ENCODE measurements at regions not wholly inside any gene's neighbourhood (a gene's known extent, or its start where the extent isn't known, plus 50 kb on each side); places are given as distances from the start of the nearest gene placed in this dataset.

DNA sequence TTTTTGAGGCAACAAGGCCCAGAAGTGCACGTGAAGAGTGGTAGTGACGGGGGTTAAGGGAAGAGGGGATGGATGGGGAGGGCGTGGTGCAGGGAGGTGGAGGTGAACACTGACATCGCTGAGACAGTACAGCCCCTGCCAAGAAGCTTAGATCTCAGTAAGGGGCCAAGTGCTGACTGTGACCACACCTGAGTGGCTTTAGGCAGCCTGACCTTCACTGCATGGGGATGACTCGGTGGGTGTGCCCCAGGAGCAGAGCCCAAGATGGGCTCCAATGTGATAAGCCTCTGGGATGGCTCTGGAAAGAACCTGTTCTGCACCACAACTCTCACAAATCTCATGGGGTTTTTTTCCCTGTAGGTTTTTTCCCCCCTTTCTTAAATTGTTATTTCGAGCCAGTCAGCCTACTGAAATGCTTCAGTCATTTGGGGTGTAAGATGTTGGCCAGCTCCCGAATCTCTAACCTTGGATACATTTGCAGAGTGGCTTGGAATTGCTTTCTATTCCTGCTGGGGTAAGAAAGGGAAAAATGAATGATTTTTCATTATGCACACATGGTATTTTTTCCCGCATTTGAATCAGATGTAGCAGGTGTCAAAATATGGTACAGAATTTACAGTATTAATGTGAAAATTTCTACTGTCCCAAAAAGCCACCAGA, 165.0 kb downstream of the TM9SF2 start:
- DNase-seq (ENCODE audit: low read depth): no peak
- Histone ChIP-seq H3K4me1 (ENCODE audit: control insufficient read depth, insufficient read depth, low read length) (no peaks in the 10 kb centered on the region), H3K9me3 (ENCODE audit: control insufficient read depth, low read length) (no peaks in the 10 kb centered on the region)

DNA sequence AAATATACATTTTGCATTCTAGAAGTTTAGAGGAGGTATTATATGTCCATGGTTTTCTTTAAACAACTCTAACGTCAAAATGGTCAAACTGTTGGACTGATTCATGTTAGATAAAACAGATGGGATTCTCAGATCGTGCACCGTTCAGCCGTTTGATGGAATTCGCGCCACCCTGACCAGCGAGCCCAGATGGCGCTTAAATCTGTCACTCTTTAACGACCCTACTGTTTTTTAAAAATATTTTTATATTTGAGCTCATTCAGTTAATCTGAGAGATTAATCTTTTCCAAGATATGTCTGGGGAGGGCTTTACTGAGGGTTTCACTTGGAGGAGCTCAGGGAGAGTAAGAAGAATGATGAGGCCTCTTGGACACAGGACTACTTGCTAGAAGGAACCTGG, 164.4 kb downstream of the TM9SF2 start:
- H3K36me3 ChIP-seq (ENCODE audit: control insufficient read depth, insufficient read depth, low read length, severe bottlenecking): no peaks in the 10 kb centered on the region
- no peaks in the 10 kb centered on the region for H3K4me1 ChIP-seq (ENCODE audit: control insufficient read depth, insufficient read depth, low read length)
- no peaks in the 10 kb centered on the region for H3K9me3 ChIP-seq (ENCODE audit: control insufficient read depth, low read length)
- DNase-seq (ENCODE audit: low read depth): no peak
- no peak overlapping the region for H3K9ac ChIP-seq (ENCODE audit: low read length)
- no peaks in the 10 kb centered on the region for H3K27me3 ChIP-seq (replicated peaks; ENCODE audit: control insufficient read depth, insufficient read depth, low read length)
- no peak overlapping the region for H3K4me3 ChIP-seq (ENCODE audit: low read length)

More for the DNA sequence above, 165.0 kb downstream of the TM9SF2 start:
- Histone ChIP-seq H3K9ac (ENCODE audit: low read length) (no peak overlapping the region), H3K36me3 (ENCODE audit: control insufficient read depth, insufficient read depth, low read length, severe bottlenecking) (no peaks in the 10 kb centered on the region), H3K27me3 (replicated peaks; ENCODE audit: control insufficient read depth, insufficient read depth, low read length) (no peaks in the 10 kb centered on the region), H3K4me3 (ENCODE audit: low read length) (no peak overlapping the region)

DNA sequence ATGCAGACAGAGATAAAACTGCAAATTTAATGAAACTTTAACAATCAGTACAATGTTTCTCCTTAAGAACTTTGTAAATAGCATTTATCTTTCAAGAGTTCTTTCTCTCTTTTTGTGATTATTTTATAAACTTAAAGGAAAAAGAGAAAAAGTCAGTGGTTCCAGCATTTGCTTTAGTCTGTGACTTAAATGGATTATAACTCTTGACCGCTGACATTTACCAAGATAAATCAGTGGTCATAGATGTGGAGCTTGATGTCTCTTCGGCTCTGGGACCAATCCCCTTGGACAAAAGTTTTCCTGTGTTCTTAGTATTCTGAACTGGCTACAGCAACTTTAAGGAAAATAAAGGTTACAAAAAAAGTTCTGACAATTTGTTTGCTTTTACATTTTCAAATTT, 162.6 kb downstream of the TM9SF2 start:
- Histone ChIP-seq H3K9me3 (ENCODE audit: control insufficient read depth, low read length) (no peaks in the 10 kb centered on the region), H3K9ac (ENCODE audit: low read length) (no peak overlapping the region), H3K4me3 (ENCODE audit: low read length) (no peak overlapping the region), H3K4me1 (ENCODE audit: control insufficient read depth, insufficient read depth, low read length) (peaks cover under 1% of the 10 kb centered on the region), H3K27me3 (replicated peaks; ENCODE audit: control insufficient read depth, insufficient read depth, low read length) (no peaks in the 10 kb centered on the region), H3K36me3 (ENCODE audit: control insufficient read depth, insufficient read depth, low read length, severe bottlenecking) (no peaks in the 10 kb centered on the region)
- no peak for DNase-seq (ENCODE audit: low read depth)

DNA sequence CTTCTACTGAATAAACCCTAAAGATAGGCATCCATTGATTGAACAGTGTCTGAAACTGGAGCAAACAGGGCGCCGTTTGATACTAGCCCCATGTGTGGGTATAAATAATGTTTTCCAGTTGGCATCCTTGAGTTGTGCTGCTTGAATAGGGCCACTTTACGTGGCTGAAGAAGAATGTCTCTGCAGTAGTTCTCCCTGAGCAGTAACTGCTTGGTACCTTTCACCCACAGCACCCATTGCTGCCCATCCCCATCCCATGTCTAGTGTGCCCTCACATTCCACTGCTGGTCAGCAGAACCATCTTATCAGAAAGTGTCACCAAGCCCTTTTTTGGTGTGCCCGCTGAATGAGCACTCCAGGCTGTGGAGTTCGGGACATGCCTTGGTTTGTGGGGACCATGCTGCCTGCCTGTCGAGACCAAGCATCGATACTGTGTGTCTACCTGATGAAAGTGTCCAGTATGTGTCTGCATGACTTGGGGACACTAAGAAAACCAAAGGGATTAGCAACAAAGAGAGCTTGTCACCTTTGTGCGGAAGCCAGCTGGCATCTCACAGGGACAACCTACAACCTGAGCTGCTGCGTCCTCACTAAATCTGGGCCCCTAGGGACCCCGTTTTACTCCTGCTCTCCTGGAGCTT, 162.0 kb downstream of the TM9SF2 start:
- DNase-seq (ENCODE audit: low read depth): no peak
- Histone ChIP-seq H3K4me3 (ENCODE audit: low read length) (no peak overlapping the region), H3K9ac (ENCODE audit: low read length) (no peak overlapping the region), H3K4me1 (ENCODE audit: control insufficient read depth, insufficient read depth, low read length) (peaks cover 3% of the 10 kb centered on the region), H3K27me3 (replicated peaks; ENCODE audit: control insufficient read depth, insufficient read depth, low read length) (no peaks in the 10 kb centered on the region), H3K9me3 (ENCODE audit: control insufficient read depth, low read length) (no peaks in the 10 kb centered on the region), H3K36me3 (ENCODE audit: control insufficient read depth, insufficient read depth, low read length, severe bottlenecking) (no peaks in the 10 kb centered on the region)

DNA sequence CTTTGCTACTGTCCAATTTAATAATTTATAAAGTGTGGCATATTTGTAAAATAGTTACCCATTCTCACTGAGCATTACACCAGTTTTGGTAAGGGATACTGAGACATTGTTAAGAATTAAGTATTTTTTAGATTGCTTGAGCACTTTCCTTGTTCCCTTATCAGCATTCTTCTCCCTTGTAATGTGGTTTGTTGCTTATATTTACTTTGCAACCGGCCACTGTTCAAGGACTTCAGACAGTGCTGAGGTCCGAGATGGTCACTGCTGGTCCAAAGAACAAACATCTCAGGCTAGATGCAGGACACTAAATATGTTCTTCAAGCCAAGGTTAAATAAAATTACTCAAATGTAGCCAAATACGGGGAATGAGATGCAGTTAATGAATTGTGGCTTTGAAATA, 161.4 kb downstream of the TM9SF2 start:
- peaks cover 3% of the 10 kb centered on the region for H3K4me1 ChIP-seq (ENCODE audit: control insufficient read depth, insufficient read depth, low read length)
- H3K9ac ChIP-seq (ENCODE audit: low read length): no peak overlapping the region
- DNase-seq (ENCODE audit: low read depth): no peak
- H3K9me3 ChIP-seq (ENCODE audit: control insufficient read depth, low read length): no peaks in the 10 kb centered on the region
- no peak overlapping the region for H3K4me3 ChIP-seq (ENCODE audit: low read length)
- no peaks in the 10 kb centered on the region for H3K36me3 ChIP-seq (ENCODE audit: control insufficient read depth, insufficient read depth, low read length, severe bottlenecking)
- no peaks in the 10 kb centered on the region for H3K27me3 ChIP-seq (replicated peaks; ENCODE audit: control insufficient read depth, insufficient read depth, low read length)

DNA sequence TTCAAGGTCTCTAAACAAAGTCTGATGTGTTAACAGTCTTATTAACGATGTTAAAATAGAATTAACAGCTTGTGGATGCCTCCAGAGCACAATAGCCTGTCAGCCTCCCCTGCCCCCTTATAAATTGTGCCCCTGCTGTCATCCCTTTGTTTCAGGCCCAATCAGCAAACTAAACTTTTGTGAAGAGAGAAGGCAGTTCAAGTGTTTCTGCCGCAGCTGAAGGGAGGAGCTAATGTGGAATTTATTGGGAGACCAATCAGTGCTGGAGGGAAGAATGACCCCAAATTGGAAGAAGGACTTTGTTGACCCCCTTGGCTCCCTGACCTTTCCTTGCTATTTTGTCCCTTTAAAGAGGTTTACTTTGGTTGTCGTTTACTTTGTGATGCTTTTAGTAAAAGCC, 160.5 kb downstream of the TM9SF2 start:
- H3K36me3 ChIP-seq (ENCODE audit: control insufficient read depth, insufficient read depth, low read length, severe bottlenecking): no peaks in the 10 kb centered on the region
- no peak overlapping the region for H3K4me3 ChIP-seq (ENCODE audit: low read length)
- H3K27me3 ChIP-seq (replicated peaks; ENCODE audit: control insufficient read depth, insufficient read depth, low read length): no peaks in the 10 kb centered on the region
- H3K4me1 ChIP-seq (ENCODE audit: control insufficient read depth, insufficient read depth, low read length): peaks cover 3% of the 10 kb centered on the region
- no peaks in the 10 kb centered on the region for H3K9me3 ChIP-seq (ENCODE audit: control insufficient read depth, low read length)
- no peak for DNase-seq (ENCODE audit: low read depth)
- H3K9ac ChIP-seq (ENCODE audit: low read length): no peak overlapping the region

DNA sequence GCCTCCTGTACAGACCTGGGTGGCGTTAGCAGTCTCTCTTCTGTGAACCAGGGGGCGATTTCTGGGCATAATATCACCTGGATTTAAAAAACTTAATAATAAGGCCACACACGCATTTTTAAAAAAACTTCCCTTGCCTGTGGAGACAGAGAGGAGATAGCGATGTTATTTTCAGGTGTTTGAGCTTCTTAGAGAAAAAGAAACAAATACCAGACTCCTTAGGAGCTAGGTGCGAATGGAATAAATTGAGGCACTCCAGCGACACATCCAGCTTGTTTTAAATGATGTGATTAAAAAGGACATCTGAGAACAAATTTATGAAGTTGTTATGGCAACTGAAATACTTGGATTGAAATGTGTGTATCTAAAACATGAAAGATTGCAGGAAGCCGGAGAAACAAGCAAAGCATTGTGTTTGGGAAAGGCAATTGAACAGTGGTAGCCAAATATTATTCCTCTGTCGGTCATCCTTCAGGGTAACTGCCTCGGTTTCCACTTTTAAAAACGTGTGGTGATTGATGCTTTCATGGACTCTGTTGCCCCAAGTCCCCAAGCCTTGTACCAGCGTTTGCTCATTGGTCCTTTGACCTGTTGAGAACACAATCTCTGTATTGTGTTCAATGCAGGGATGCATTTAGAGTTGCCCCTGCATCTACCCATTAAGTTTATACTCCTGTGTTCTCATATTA, 158.7 kb downstream of the TM9SF2 start:
- Histone ChIP-seq H3K27me3 (replicated peaks; ENCODE audit: control insufficient read depth, insufficient read depth, low read length) (no peaks in the 10 kb centered on the region), H3K4me3 (ENCODE audit: low read length) (no peak overlapping the region), H3K9me3 (ENCODE audit: control insufficient read depth, low read length) (no peaks in the 10 kb centered on the region), H3K4me1 (ENCODE audit: control insufficient read depth, insufficient read depth, low read length) (peaks cover 3% of the 10 kb centered on the region), H3K9ac (ENCODE audit: low read length) (no peak overlapping the region), H3K36me3 (ENCODE audit: control insufficient read depth, insufficient read depth, low read length, severe bottlenecking) (no peaks in the 10 kb centered on the region)
- DNase-seq (ENCODE audit: low read depth): no peak

DNA sequence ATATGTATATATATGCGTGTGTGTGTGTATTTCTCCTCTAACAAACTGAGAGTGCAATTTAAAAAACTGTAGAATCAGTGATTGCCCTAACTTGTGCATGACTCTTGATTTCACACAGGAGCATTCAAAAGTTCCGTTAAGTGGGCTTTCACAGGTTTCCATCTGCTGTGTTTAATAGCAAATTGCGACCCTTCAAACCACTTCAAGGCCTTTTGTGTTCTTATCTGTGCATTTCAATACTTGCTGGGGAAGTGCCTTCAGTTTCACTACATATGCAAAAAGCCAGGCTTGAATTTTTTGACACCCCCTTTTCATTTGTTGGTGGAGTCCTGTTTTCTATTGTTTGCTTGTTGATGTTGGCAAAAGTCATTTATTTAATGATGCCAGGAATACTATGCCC, 158.0 kb downstream of the TM9SF2 start:
- DNase-seq (ENCODE audit: low read depth): no peak
- Histone ChIP-seq H3K36me3 (ENCODE audit: control insufficient read depth, insufficient read depth, low read length, severe bottlenecking) (no peaks in the 10 kb centered on the region), H3K4me1 (ENCODE audit: control insufficient read depth, insufficient read depth, low read length) (peaks cover 3% of the 10 kb centered on the region), H3K9ac (ENCODE audit: low read length) (peak overlapping the region; percentile 87), H3K9me3 (ENCODE audit: control insufficient read depth, low read length) (no peaks in the 10 kb centered on the region), H3K4me3 (ENCODE audit: low read length) (no peak overlapping the region), H3K27me3 (replicated peaks; ENCODE audit: control insufficient read depth, insufficient read depth, low read length) (no peaks in the 10 kb centered on the region)

DNA sequence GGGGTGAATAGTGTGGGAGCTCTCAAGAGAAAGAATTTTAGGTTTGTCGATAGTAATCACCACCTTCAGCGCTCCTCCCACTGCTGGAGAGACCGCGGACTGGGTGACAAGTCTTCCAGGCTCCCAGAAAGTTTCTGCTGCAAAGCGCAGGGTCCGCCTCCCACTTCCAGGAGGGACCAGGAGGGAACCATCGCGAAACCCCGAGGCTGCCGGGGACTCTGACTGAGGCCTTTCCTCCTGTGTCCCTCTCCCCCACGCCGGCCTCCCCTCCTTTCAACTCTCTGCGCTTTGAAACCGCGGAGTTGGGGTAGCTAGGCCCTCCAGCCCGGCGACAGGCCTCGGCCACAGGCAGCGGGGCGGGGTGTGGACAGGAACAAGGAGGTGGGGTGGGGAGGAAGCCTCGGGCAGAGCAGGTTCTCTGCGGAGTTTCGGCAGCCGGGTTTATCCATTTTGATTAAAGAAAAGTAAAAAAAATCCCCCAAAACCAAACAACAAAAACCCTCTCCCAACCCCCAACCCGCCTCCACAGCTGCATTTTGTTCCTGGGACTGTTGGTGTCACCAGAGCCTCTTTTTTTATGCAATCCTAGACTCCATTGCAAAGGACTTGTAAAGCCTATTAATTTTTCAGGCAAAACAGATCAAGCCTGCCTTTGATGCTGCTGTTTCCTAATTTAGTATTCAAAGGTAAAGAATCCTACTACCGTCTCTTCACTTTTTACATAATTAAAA, 157.2 kb downstream of the TM9SF2 start:
- peak overlapping the region; percentile 79 for H3K4me3 ChIP-seq (ENCODE audit: low read length)
- H3K9ac ChIP-seq (ENCODE audit: low read length): peak overlapping the region; percentile 87
- DNase-seq (ENCODE audit: low read depth): peak; percentile 71
- H3K9me3 ChIP-seq (ENCODE audit: control insufficient read depth, low read length): no peaks in the 10 kb centered on the region
- H3K36me3 ChIP-seq (ENCODE audit: control insufficient read depth, insufficient read depth, low read length, severe bottlenecking): no peaks in the 10 kb centered on the region
- no peaks in the 10 kb centered on the region for H3K27me3 ChIP-seq (replicated peaks; ENCODE audit: control insufficient read depth, insufficient read depth, low read length)
- H3K4me1 ChIP-seq (ENCODE audit: control insufficient read depth, insufficient read depth, low read length): peaks cover 3% of the 10 kb centered on the region

DNA sequence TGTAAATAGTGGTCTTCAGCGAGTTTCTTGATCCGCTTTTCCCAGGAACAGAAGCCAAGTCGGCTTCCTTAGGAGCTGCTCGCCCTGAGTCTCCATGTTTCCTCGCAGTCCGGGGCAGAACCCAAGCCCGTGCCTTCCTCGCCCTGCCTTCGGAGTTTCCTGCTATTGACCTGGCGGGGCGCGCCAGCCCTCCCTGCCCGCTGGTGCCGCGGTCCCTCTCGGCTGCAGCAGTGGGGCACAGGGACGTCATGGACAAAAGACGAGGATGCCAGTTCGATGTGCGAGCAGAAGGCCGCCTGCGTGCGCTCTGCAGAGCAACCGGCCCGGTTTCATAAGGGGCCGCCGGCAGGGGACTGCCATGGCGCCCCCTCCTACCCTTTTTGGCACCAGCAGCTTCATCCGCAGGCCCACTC, 156.6 kb downstream of the TM9SF2 start:
- peak overlapping the region; percentile 79 for H3K4me3 ChIP-seq (ENCODE audit: low read length)
- DNase-seq (ENCODE audit: low read depth): no peak
- H3K4me1 ChIP-seq (ENCODE audit: control insufficient read depth, insufficient read depth, low read length): peaks cover 3% of the 10 kb centered on the region

DNA sequence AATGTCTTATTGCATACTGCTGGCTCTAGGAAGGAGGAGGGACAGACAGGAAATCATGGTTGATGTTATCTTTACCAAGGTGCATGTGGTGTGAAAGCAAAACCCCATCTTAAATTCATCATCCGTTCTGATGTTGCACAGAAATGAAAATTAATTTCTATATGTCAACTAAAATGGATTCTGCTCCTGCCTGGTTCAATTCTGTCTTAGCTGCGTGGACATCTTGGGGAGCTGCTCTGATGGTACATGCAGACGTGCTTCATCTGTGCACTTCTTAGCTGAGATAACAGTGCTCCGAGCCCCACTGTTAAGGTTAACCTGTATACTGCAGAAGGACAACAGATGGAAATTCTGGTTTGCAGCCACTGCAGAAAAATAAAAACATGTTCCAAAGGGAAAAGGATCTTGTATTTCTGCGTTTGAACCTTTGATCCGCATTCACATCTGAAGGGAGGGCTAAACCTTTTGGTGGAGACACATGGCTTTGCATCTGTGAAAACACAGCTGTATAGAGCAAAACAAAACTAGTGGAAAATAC, 155.6 kb downstream of the TM9SF2 start:
- no peak for DNase-seq (ENCODE audit: low read depth)
- no peak overlapping the region for H3K4me3 ChIP-seq (ENCODE audit: low read length)
- H3K4me1 ChIP-seq (ENCODE audit: control insufficient read depth, insufficient read depth, low read length): peaks cover 3% of the 10 kb centered on the region
- no peak overlapping the region for H3K9ac ChIP-seq (ENCODE audit: low read length)
- no peaks in the 10 kb centered on the region for H3K36me3 ChIP-seq (ENCODE audit: control insufficient read depth, insufficient read depth, low read length, severe bottlenecking)
- H3K9me3 ChIP-seq (ENCODE audit: control insufficient read depth, low read length): no peaks in the 10 kb centered on the region
- no peaks in the 10 kb centered on the region for H3K27me3 ChIP-seq (replicated peaks; ENCODE audit: control insufficient read depth, insufficient read depth, low read length)

More for the DNA sequence above, 156.6 kb downstream of the TM9SF2 start:
- H3K9me3 ChIP-seq (ENCODE audit: control insufficient read depth, low read length): no peaks in the 10 kb centered on the region
- no peaks in the 10 kb centered on the region for H3K27me3 ChIP-seq (replicated peaks; ENCODE audit: control insufficient read depth, insufficient read depth, low read length)
- no peaks in the 10 kb centered on the region for H3K36me3 ChIP-seq (ENCODE audit: control insufficient read depth, insufficient read depth, low read length, severe bottlenecking)
- peak overlapping the region; percentile 87 for H3K9ac ChIP-seq (ENCODE audit: low read length)

Measured in adipocyte (in vitro differentiated cells).